ENCODE measurements at regions not wholly inside any gene's neighbourhood (a gene's known extent, or its start where the extent isn't known, plus 50 kb on each side); places are given as distances from the start of the nearest gene placed in this dataset.

DNA sequence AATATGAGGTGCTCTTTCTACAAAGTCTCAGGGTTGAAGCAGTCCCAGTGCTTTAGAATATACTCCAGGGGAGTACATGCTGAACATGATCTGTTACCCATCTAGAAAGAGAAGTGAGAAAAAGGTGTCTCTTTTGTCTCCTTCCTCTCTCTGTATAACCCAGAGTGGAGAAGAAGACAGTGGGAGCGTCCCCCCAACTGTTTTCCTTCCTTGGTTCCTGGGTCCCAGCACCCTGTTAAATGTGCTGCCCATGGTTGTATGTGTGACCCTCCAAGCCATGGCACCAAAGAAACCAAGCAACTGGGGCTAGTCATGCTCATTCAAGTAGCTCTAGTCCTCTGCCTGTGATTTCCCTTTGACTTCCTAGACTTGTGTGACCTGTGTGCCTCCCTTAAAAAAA is 683.7 kb downstream of the TBL1XR1 start:
- H2AFZ ChIP-seq (ENCODE audit: insufficient read depth, low read depth, low read length, poor library complexity, severe bottlenecking): no peak overlapping the region
- WGBS (ENCODE audit: insufficient coverage): 100% methylated on average over 1 of the region's 1 CpG
- H3K27me3 ChIP-seq (ENCODE audit: control insufficient read depth in 2 of 2, insufficient read depth in 2 of 2, low read length in 2 of 2): no peaks in the 10 kb centered on the region
- H3K79me2 ChIP-seq (ENCODE audit: insufficient read depth, low read length): no peaks in the 10 kb centered on the region
- H3K9me3 ChIP-seq (replicated peaks in 1 of 2; ENCODE audit: control insufficient read depth in 1 of 2, insufficient read depth in 1 of 2, low read length in 2 of 2): peaks cover 51 to 52% of the 10 kb centered on the region in 2 donors
- no peaks in the 10 kb centered on the region for H3K4me1 ChIP-seq (ENCODE audit: control insufficient read depth in 1 of 2, insufficient read depth in 2 of 2, low read length in 2 of 2)
- Mint-ChIP-seq H3K4me3 (no peak overlapping the region), H3K36me3 (no peaks in the 10 kb centered on the region), H3K4me1 (no peaks in the 10 kb centered on the region), H3K27ac (no peak overlapping the region), H3K9me3 (peaks cover 19 to 59% (median 39%) of the 10 kb centered on the region in 7 donors), H3K27me3 (ENCODE audit: low read depth in 3 of 3) (no peaks in the 10 kb centered on the region)
- no peak overlapping the region for H3K9ac ChIP-seq (ENCODE audit: insufficient read depth, low read length, poor library complexity, severe bottlenecking)
- no peaks in the 10 kb centered on the region for H4K20me1 ChIP-seq (ENCODE audit: insufficient read depth, low read length)
- peak overlapping the region in 1 of 3 experiments; percentile 5 for H3K4me3 ChIP-seq (replicated peaks in 1 of 3; ENCODE audit: low read depth in 2 of 3, low read length in 3 of 3)
- no peak overlapping the region for H3K4me2 ChIP-seq (replicated peaks; ENCODE audit: extremely low read depth, low read length, poor library complexity, severe bottlenecking)
- no peaks in the 10 kb centered on the region for H3K36me3 ChIP-seq (replicated peaks in 1 of 2; ENCODE audit: control insufficient read depth in 1 of 2, insufficient read depth in 2 of 2, low read length in 2 of 2)
- TF ChIP-seq, protein P1, sequence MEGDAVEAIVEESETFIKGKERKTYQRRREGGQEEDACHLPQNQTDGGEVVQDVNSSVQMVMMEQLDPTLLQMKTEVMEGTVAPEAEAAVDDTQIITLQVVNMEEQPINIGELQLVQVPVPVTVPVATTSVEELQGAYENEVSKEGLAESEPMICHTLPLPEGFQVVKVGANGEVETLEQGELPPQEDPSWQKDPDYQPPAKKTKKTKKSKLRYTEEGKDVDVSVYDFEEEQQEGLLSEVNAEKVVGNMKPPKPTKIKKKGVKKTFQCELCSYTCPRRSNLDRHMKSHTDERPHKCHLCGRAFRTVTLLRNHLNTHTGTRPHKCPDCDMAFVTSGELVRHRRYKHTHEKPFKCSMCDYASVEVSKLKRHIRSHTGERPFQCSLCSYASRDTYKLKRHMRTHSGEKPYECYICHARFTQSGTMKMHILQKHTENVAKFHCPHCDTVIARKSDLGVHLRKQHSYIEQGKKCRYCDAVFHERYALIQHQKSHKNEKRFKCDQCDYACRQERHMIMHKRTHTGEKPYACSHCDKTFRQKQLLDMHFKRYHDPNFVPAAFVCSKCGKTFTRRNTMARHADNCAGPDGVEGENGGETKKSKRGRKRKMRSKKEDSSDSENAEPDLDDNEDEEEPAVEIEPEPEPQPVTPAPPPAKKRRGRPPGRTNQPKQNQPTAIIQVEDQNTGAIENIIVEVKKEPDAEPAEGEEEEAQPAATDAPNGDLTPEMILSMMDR (IDR thresholded peaks at IDR 0.05): no peak
- intact Hi-C loops (cut with micrococcal nuclease): no loop called here
- DNase-seq: no peak
- no peak overlapping the region for H3K27ac ChIP-seq (ENCODE audit: low read depth in 1 of 2, low read length in 2 of 2)

DNA sequence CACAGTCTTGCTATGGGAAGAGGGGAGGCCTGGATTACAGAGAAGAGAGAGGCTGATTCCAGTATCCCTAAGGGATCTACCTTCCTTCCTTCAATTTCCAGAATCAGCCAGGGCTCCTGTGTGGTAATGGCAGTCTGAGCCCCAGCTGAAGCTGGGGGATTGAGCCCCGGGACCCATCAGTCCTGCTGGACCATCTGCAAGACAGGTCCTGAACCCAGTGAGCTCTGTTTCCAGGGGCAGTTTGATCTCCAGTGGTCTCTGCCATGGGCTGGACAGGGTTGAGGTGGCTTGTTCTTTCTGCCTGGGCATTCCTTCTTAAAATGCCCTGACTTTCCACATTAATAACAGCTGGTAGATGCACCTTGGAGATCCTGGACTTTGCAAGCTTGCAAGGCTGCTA is 685.2 kb downstream of the TBL1XR1 start:
- intact Hi-C loops (cut with micrococcal nuclease): no loop called here
- Histone ChIP-seq H3K4me2 (replicated peaks; ENCODE audit: extremely low read depth, low read length, poor library complexity, severe bottlenecking) (no peak overlapping the region), H3K79me2 (ENCODE audit: insufficient read depth, low read length) (no peaks in the 10 kb centered on the region), H4K20me1 (ENCODE audit: insufficient read depth, low read length) (no peaks in the 10 kb centered on the region), H3K27me3 (ENCODE audit: control insufficient read depth in 2 of 2, insufficient read depth in 2 of 2, low read length in 2 of 2) (no peaks in the 10 kb centered on the region), H3K9me3 (replicated peaks in 1 of 2; ENCODE audit: control insufficient read depth in 1 of 2, insufficient read depth in 1 of 2, low read length in 2 of 2) (peaks cover 57 to 58% of the 10 kb centered on the region in 2 donors), H3K4me3 (replicated peaks in 1 of 3; ENCODE audit: low read depth in 2 of 3, low read length in 3 of 3) (no peak overlapping the region), H3K27ac (ENCODE audit: low read depth in 1 of 2, low read length in 2 of 2) (no peak overlapping the region), H3K36me3 (replicated peaks in 1 of 2; ENCODE audit: control insufficient read depth in 1 of 2, insufficient read depth in 2 of 2, low read length in 2 of 2) (no peaks in the 10 kb centered on the region), H3K4me1 (ENCODE audit: control insufficient read depth in 1 of 2, insufficient read depth in 2 of 2, low read length in 2 of 2) (no peaks in the 10 kb centered on the region), H2AFZ (ENCODE audit: insufficient read depth, low read depth, low read length, poor library complexity, severe bottlenecking) (no peak overlapping the region), H3K9ac (ENCODE audit: insufficient read depth, low read length, poor library complexity, severe bottlenecking) (no peak overlapping the region)
- Mint-ChIP-seq H3K27ac (no peak overlapping the region), H3K36me3 (no peaks in the 10 kb centered on the region), H3K4me1 (no peaks in the 10 kb centered on the region), H3K9me3 (peaks cover 19 to 64% (median 40%) of the 10 kb centered on the region in 7 donors), H3K4me3 (no peak overlapping the region), H3K27me3 (ENCODE audit: low read depth in 3 of 3) (no peaks in the 10 kb centered on the region)
- 80% methylated on average over 1 of the region's 1 CpG for WGBS (ENCODE audit: insufficient coverage)
- TF ChIP-seq, protein P1 (IDR thresholded peaks at IDR 0.05): no peak
- DNase-seq: no peak
